Mucosa of rectum (tissue), 2 donors: ENCODE measurements at regions not wholly inside any gene's neighbourhood (a gene's known extent, or its start where the extent isn't known, plus 50 kb on each side); places are given as distances from the start of the nearest gene placed in this dataset.

ENCODE experiments used
- H3K27ac ChIP-seq, 2 donors: one replicate each; pipeline ENCODE4 v1.7.0; 2013; ENCODE audit warnings: inconsistent platforms in 2 of 2, low read depth in 2 of 2, low read length in 2 of 2
- H3K27me3 ChIP-seq, 2 donors: one replicate each; pipeline ENCODE4 v1.7.0; 2013; ENCODE audit warnings: low read length in 2 of 2; ENCODE audit not compliant: control insufficient read depth in 2 of 2, insufficient read depth in 2 of 2
- H3K36me3 ChIP-seq, 2 donors: one replicate each; pipeline ENCODE4 v1.7.0; 2013; ENCODE audit warnings: low read length in 2 of 2; ENCODE audit not compliant: control insufficient read depth in 2 of 2, insufficient read depth in 2 of 2
- H3K4me1 ChIP-seq, 2 donors: one replicate each; pipeline ENCODE4 v1.7.0; 2013; ENCODE audit warnings: low read length in 2 of 2, mild to moderate bottlenecking in 1 of 2; ENCODE audit not compliant: control insufficient read depth in 2 of 2, insufficient read depth in 2 of 2
- H3K4me3 ChIP-seq, 2 donors: one replicate each; pipeline ENCODE4 v1.7.0; 2013; ENCODE audit warnings: low read length in 2 of 2
- H3K9ac ChIP-seq, 2 donors: one replicate each; pipeline ENCODE4 v1.7.0; 2013; ENCODE audit warnings: low read length in 2 of 2, low read depth in 1 of 2, mild to moderate bottlenecking in 1 of 2
- H3K9me3 ChIP-seq, 2 donors: one replicate each; pipeline ENCODE4 v1.7.0; 2013; ENCODE audit warnings: low read length in 2 of 2; ENCODE audit not compliant: control insufficient read depth in 2 of 2
- donor health status: healthy.
- donor health status: Normal muscosa, but diverticular disease.

- Histone ChIP-seq H3K27me3 (no peaks in the 10 kb centered on the region), H3K9ac (no peak overlapping the region), H3K27ac (no peak overlapping the region), H3K9me3 (no peaks in the 10 kb centered on the region), H3K36me3 (no peaks in the 10 kb centered on the region), H3K4me3 (no peak overlapping the region), H3K4me1 (no peaks in the 10 kb centered on the region)
These were observed 517.1 kb upstream of the RAB6C start for GRCh38 chr2:129462349-129462748.

GRCh38 chr2:129462967-129463366 is 516.5 kb upstream of the RAB6C start:
- Histone ChIP-seq H3K9me3 (no peaks in the 10 kb centered on the region), H3K4me1 (no peaks in the 10 kb centered on the region), H3K27ac (no peak overlapping the region), H3K9ac (no peak overlapping the region), H3K4me3 (no peak overlapping the region), H3K27me3 (no peaks in the 10 kb centered on the region), H3K36me3 (no peaks in the 10 kb centered on the region)

- H3K36me3 ChIP-seq, result no peaks in the 10 kb centered on the region
- H3K4me1 ChIP-seq, result no peaks in the 10 kb centered on the region
- no peaks in the 10 kb centered on the region for H3K9me3 ChIP-seq
- H3K27ac ChIP-seq, result no peak overlapping the region
- H3K27me3 ChIP-seq, result no peaks in the 10 kb centered on the region
- H3K4me3 ChIP-seq, result no peak overlapping the region
- no peak overlapping the region for H3K9ac ChIP-seq
These were observed 515.4 kb upstream of the RAB6C start for GRCh38 chr2:129464036-129464435.

GRCh38 chr2:129464631-129465030 is 514.8 kb upstream of the RAB6C start:
- Histone ChIP-seq H3K4me3 (no peak overlapping the region), H3K36me3 (no peaks in the 10 kb centered on the region), H3K9me3 (no peaks in the 10 kb centered on the region), H3K4me1 (no peaks in the 10 kb centered on the region), H3K27me3 (no peaks in the 10 kb centered on the region), H3K27ac (no peak overlapping the region), H3K9ac (no peak overlapping the region)

- Histone ChIP-seq H3K27ac (no peak overlapping the region), H3K27me3 (no peaks in the 10 kb centered on the region), H3K9me3 (no peaks in the 10 kb centered on the region), H3K4me1 (no peaks in the 10 kb centered on the region), H3K9ac (no peak overlapping the region), H3K36me3 (no peaks in the 10 kb centered on the region), H3K4me3 (no peak overlapping the region)
These were observed 514.4 kb upstream of the RAB6C start for GRCh38 chr2:129465045-129465444.

GRCh38 chr2:129466389-129466788 is 513.1 kb upstream of the RAB6C start:
- Histone ChIP-seq H3K36me3 (no peaks in the 10 kb centered on the region), H3K4me3 (no peak overlapping the region), H3K27me3 (no peaks in the 10 kb centered on the region), H3K4me1 (no peaks in the 10 kb centered on the region), H3K9me3 (no peaks in the 10 kb centered on the region), H3K9ac (no peak overlapping the region), H3K27ac (no peak overlapping the region)

- no peak overlapping the region for H3K4me3 ChIP-seq
- H3K27ac ChIP-seq, result no peak overlapping the region
- H3K27me3 ChIP-seq, result no peaks in the 10 kb centered on the region
- no peaks in the 10 kb centered on the region for H3K4me1 ChIP-seq
- no peak overlapping the region for H3K9ac ChIP-seq
- H3K36me3 ChIP-seq, result no peaks in the 10 kb centered on the region
- no peaks in the 10 kb centered on the region for H3K9me3 ChIP-seq
These were observed 512.3 kb upstream of the RAB6C start for GRCh38 chr2:129467012-129467779.

GRCh38 chr2:129467941-129468340 is 511.5 kb upstream of the RAB6C start:
- no peak overlapping the region for H3K9ac ChIP-seq
- no peaks in the 10 kb centered on the region for H3K36me3 ChIP-seq
- no peak overlapping the region for H3K4me3 ChIP-seq
- no peak overlapping the region for H3K27ac ChIP-seq
- H3K4me1 ChIP-seq, result no peaks in the 10 kb centered on the region
- no peaks in the 10 kb centered on the region for H3K9me3 ChIP-seq
- H3K27me3 ChIP-seq, result no peaks in the 10 kb centered on the region

GRCh38 chr2:129468879-129469278 is 510.6 kb upstream of the RAB6C start:
- Histone ChIP-seq H3K9ac (no peak overlapping the region), H3K27ac (no peak overlapping the region), H3K36me3 (no peaks in the 10 kb centered on the region), H3K4me1 (no peaks in the 10 kb centered on the region), H3K4me3 (no peak overlapping the region), H3K9me3 (no peaks in the 10 kb centered on the region), H3K27me3 (no peaks in the 10 kb centered on the region)

- no peak overlapping the region for H3K4me3 ChIP-seq
- no peaks in the 10 kb centered on the region for H3K27me3 ChIP-seq
- H3K9ac ChIP-seq, result no peak overlapping the region
- H3K36me3 ChIP-seq, result no peaks in the 10 kb centered on the region
- no peak overlapping the region for H3K27ac ChIP-seq
- H3K4me1 ChIP-seq, result no peaks in the 10 kb centered on the region
- no peaks in the 10 kb centered on the region for H3K9me3 ChIP-seq
These were observed 510.1 kb upstream of the RAB6C start for GRCh38 chr2:129469389-129469788.
